ENCODE measurements at regions not wholly inside any gene's neighbourhood (a gene's known extent, or its start where the extent isn't known, plus 50 kb on each side); places are given as distances from the start of the nearest gene placed in this dataset.
A peak's percentile ranks its signal among the peaks of the same experiment; 100 is the strongest.
"Not testable (repeated sequence)": the region's sequence is repeated elsewhere in the genome, so short reads cannot be mapped to it uniquely, and the experiment has no call there.

GRCh38 chr12:9309749-9310148, 101.6 kb upstream of the PZP start:
- DNase-seq (ENCODE audit: low read depth) = not testable (repeated sequence)

- not testable (repeated sequence) for DNase-seq (ENCODE audit: low read depth)
Measured at GRCh38 chr12:9308745-9309144, 100.5 kb upstream of the PZP start.

DNA sequence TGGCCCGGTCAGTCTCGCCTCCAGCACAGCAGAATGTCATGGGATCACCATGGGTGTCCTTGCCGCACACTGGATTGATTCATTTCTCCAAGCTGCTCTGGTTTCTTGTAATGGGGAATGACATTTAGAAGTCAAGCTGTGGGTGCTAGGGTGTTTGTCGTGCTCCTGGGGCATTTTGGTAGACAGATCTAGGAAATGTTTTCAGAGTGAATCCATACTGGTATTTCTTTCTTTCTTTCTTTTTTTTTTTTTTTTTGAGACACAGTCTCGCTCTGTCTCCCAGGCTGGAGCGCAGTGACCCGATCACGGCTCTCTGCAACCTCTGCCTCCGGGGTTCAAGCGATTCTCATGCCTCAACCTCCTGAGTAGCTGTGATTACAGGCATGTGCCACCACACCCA, 100.0 kb upstream of the PZP start:
- not testable (repeated sequence) for DNase-seq (ENCODE audit: low read depth)

DNA sequence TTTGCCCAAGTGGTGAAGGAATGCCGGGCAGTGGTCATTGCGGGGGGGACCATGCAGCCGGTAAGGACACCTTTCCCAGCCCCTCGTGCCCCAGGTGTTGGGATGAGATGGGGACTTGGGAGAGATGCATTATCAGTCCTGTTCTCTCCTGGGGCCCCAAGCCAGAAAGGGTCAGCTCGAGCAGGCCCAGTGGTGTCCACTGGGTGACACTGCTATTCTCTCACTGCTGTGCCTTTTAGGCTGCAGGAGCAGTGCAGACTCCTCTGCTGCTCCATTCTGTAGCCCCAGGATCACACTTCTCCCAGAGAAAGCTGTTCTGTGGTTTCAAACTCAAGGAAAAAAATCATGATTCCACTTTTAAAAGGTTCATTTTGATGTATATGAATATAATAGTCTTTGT, 99.1 kb upstream of the PZP start:
- not testable (repeated sequence) for DNase-seq (ENCODE audit: low read depth)

GRCh38 chr12:9306004-9306403, 97.8 kb upstream of the PZP start:
- not testable (repeated sequence) for DNase-seq (ENCODE audit: low read depth)

DNA sequence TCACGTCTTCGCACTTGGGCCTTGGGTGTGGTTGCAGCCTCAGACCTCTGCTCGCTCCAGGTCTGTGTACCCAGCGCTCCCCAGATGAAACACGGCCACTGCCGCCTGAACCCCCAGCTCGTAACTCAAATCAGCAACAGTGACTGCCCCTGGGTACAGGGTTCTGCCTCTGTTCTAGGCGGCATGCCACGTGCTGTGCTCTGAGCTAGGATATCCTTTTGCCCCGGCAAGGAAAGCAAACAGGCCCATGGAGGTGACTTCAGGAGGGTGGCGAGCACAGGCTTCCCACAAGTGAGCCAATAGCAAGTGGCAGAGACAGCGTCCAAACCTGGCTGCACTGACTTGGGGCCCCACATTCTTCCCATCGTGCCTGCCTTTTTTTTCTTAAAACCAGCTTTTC, 96.3 kb upstream of the PZP start:
- not testable (repeated sequence) for DNase-seq (ENCODE audit: low read depth)

DNA sequence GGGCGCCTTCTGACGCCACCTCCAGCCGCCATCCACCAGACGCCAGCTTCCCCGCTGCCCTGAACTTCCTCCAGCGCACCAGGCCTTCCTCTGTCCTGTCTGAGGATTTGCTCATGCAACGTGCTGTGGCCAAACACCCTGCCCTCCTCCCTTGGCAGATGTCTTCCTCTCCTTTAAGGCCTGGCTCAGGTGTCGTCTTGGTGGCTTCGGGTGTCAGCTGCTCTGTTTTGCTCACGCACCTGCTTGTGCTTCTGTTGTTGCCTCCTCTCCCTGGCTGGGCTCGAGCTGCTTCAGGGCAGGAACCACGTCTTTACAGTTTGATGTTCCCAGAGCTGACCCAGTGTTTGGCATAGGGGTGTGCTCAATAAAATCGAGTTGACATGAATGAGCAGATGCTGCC, 87.7 kb upstream of the PZP start:
- DNase-seq (ENCODE audit: low read depth) = not testable (repeated sequence)

DNA sequence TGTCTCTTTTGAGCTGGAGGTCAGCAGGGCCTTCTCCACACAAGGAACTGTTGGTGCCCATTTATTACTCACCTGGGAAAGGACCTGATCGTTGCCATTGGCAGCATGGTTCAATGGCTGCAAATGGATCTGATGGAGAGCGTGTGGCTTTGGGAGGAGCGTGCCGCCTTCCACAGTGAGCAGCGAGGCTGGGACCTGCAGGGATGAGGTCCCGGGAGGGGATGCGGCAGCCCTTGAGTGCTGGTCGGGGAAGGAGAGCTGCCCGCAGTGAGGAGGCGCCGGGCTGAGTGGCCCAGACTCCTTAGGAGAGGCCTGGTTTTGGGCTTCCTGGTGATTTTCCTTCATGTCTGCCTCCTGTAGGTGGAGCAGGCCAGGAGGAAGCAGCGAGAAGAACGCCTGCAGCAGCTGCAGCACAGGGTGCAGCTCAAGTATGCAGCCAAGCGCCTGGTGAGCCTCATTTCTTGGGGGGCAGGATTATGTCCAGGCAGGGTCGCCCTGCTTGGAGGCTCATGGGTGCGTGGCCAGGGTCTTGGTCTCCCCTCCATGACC, 86.0 kb upstream of the PZP start:
- not testable (repeated sequence) for DNase-seq (ENCODE audit: low read depth)

DNA sequence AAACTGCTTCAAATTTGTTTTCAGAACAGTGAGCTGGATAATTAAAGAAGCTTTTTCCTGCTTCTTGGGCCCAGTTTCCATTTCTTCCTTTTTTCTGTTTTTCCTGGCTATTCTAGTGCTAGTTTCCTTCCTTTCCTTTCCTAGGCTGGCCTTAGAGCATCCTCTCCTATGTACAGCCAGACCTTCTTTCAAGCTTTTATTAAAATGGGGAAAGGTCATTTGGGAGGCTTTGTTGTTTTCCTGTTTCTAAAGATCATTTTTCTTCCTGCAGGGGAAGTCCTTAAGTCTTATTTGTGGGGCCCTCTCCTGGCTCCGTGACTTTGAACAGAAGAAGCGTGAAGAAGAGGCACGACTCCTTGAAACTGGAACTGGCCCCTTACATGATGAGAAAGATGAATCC, 85.2 kb upstream of the PZP start:
- DNase-seq (ENCODE audit: low read depth) = not testable (repeated sequence)

DNA sequence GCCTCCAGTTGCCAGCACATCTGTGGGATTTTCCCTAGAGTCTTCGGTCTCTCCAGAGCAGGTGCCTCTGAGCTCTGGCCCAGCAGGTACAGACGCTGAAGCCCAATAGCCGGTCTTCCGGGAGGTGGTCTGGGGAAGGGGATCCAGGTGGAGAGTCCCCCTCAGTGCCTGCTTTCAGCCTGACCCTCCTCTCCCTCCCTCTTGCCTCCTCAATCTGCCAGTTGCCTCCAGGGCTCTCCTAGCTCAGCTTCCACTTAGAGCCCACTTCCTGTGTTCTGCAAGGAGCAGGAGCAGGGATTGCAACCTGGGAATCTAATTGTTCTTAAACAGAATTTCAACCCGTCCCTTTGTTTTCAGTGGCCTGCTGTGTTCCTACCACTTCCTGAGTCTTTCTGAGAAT, 81.8 kb upstream of the PZP start:
- DNase-seq (ENCODE audit: low read depth) = not testable (repeated sequence)

- DNase-seq (ENCODE audit: low read depth) = not testable (repeated sequence)
Measured at GRCh38 chr12:9284724-9285123, 76.5 kb upstream of the PZP start.

DNA sequence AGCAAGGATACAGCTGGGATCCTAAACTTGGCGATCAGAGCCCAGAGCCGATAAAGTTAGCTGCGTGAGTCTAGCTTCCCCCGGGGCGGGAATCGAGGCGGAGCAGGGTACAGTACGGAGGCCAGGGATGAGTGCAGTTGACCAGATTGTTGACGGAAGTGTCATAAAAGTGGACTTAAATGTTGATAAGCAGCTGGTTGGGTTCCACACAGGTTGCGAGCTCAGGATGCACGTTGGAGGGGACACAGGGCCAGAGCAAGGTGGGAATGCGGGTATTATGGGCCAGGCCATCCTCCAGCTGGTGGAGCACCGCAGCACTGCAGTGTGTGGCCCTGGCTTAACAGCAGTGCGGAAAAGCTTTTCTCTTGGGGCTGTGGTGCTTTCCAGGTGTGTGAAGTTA, 76.0 kb upstream of the PZP start:
- peak; percentile 6 for DNase-seq (ENCODE audit: low read depth)

DNA sequence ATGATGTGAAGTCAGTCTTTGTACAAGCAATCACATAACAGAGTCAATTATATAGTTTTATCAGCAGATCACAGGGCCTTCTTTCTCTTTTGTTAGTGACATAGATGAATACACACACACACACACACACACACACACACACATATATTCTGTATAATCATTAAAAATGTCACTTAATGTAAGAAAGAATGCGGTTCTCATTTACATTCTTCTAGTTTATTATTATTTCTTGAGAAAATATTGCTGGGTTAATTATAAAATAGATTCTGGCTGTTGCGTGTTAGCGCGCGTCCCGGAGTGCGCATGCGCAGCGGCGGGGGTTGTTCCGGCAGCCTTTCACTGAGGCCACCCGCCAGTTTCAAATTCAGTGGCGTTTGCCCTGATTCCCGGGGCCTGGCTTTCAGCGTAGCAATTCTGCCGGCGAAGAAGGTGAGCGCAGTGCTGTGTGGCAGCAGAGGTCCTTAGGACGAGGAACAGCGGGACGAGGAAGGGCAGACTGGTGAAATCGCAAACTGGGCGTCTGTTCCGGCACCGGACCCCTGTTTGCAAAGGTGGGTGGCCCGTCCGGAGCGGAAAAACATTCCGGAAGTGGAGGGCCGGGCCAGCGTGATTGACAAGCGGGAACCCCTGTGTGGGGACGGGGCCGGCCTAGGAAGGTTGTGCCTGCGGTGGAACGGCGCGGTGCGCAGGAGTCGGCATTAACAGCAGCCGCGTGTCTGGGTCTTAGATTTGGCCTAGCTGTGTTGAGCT, 75.3 kb upstream of the PZP start:
- peak; percentile 48 for DNase-seq (ENCODE audit: low read depth)

DNA sequence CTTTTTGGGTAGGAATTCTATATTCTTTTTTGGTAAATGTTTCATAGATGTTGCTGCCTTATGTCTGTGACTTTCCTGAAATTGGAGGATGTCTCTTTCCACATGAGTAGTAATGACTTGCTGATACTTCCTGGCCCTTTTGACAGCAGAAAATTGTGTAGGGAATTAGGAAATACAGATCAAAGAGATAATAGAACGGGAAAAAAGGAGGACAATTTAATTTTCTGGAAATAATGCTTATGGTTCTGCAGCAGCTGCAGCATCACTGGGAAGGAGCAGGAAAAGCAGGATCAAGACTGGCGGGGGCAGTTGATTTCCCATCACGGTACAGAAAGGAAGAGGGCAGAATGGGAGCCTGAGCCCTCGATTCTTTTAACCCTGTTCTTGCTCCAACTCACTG, 68.8 kb upstream of the PZP start:
- no peak for DNase-seq (ENCODE audit: low read depth)

GRCh38 chr12:9273276-9273675, 65.1 kb upstream of the PZP start:
- no peak for DNase-seq (ENCODE audit: low read depth)

GRCh38 chr12:9271875-9272274, 63.7 kb upstream of the PZP start:
- DNase-seq (ENCODE audit: low read depth) = no peak

- DNase-seq (ENCODE audit: low read depth) = no peak
Measured at GRCh38 chr12:9264546-9264945, 56.4 kb upstream of the PZP start.

- no peak for DNase-seq (ENCODE audit: low read depth)
Measured at GRCh38 chr12:9260931-9261330, 52.7 kb upstream of the PZP start.

DNA sequence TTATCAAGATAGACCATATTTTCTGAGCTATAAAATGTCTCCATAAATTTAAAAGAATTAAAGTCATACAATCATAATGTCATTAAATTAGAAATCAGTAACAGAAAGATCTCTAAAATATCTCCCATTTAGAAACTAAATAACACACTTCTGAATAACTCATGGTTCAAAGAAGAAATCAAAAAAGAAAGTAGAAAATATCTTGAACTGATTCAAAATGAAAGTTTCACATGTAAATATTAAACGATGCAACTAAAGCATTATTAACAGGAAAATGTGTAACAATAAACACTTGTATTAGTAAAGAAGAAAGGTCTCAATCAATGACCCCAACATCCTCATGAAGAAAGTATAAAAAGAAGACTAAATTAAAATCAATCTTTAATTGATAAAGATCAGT, 50.5 kb upstream of the PZP start:
- DNase-seq (ENCODE audit: low read depth) = no peak
